ENCODE measurements at regions not wholly inside any gene's neighbourhood (a gene's known extent, or its start where the extent isn't known, plus 50 kb on each side); places are given as distances from the start of the nearest gene placed in this dataset.

GRCh38 chr4:142925161-142925560, 79.1 kb upstream of the INPP4B start:
- Histone ChIP-seq H3K27me3 (ENCODE audit: control insufficient read depth, insufficient read depth, low read length) (no peaks in the 10 kb centered on the region), H3K27ac (ENCODE audit: low read length) (no peak overlapping the region), H3K4me3 (ENCODE audit: low read depth in 2 of 2, low read length in 2 of 2) (no peak overlapping the region), H3K4me1 (ENCODE audit: control insufficient read depth, insufficient read depth, low read length) (no peaks in the 10 kb centered on the region), H3K9me3 (ENCODE audit: control insufficient read depth, insufficient read depth, low read depth, low read length) (no peaks in the 10 kb centered on the region), H3K36me3 (ENCODE audit: control insufficient read depth, insufficient read depth, low read length) (no peaks in the 10 kb centered on the region)
- in situ Hi-C loops (cut with HindIII; ENCODE audit: low pct_unique_long_range_greater_than_20kb, low sequenced_read_pairs) (no loop called here), intact Hi-C loops (cut with micrococcal nuclease; ENCODE audit: unreplicated experiment) (no loop called here)
- DNase-seq (ENCODE audit: low read depth, low spot score) = no peak
- no TSS peak for BruUV-seq (replicated peaks)
- ChIA-PET CTCF (no interaction called here), POLR2A (no interaction called here)
- no peak for ATAC-seq
- no peak for TF ChIP-seq TCF7L2 (IDR thresholded peaks at IDR 0.05; ENCODE audit: low read depth, low read length)

DNA sequence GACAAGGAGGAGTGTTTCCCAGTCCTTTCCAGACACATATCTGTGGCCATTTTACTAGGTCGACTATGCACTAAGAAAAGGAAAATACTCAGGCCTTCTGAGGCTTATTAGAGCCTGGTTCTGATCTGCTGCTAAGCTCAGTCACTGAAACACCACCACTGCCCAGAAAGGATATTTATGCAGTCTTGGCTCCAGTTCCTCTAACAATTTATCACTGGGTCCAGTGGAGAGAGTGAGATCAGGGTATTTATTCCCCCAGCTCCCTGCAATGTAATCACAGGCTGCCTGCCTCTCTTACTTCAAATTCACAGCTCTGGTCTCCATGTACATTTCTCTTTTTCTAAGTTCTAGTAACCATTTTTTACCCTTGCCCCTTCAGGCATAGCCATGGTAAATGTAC, 81.6 kb upstream of the INPP4B start:
- H3K4me3 ChIP-seq (ENCODE audit: low read depth in 2 of 2, low read length in 2 of 2) = no peak overlapping the region
- ChIA-PET POLR2A (no interaction called here), CTCF (no interaction called here)
- H3K36me3 ChIP-seq (ENCODE audit: control insufficient read depth, insufficient read depth, low read length) = no peaks in the 10 kb centered on the region
- ATAC-seq = no peak
- TF ChIP-seq TCF7L2 (IDR thresholded peaks at IDR 0.05; ENCODE audit: low read depth, low read length) = no peak
- TF ChIP-seq POLR2AphosphoS5 (IDR thresholded peaks at IDR 0.05; ENCODE audit: low read depth, low read length) = no peak
- no peak for TF ChIP-seq SIN3A (IDR thresholded peaks at IDR 0.05; ENCODE audit: borderline replicate concordance, insufficient read depth, low read depth, low read length)
- no peak for TF ChIP-seq CTCF (IDR thresholded peaks at IDR 0.05)
- no peak for TF ChIP-seq REST (IDR thresholded peaks at IDR 0.05; ENCODE audit: insufficient read depth in 1 of 2, low read depth in 2 of 2, low read length in 1 of 2)
- no peaks in the 10 kb centered on the region for H3K27me3 ChIP-seq (ENCODE audit: control insufficient read depth, insufficient read depth, low read length)
- H3K4me1 ChIP-seq (ENCODE audit: control insufficient read depth, insufficient read depth, low read length) = no peaks in the 10 kb centered on the region
- no peaks in the 10 kb centered on the region for H3K9me3 ChIP-seq (ENCODE audit: control insufficient read depth, insufficient read depth, low read depth, low read length)
- in situ Hi-C loops (cut with HindIII; ENCODE audit: low pct_unique_long_range_greater_than_20kb, low sequenced_read_pairs) = no loop called here
- no peak overlapping the region for H3K27ac ChIP-seq (ENCODE audit: low read length)
- intact Hi-C loops (cut with micrococcal nuclease; ENCODE audit: unreplicated experiment) = no loop called here
- no TSS peak for BruUV-seq (replicated peaks)
- DNase-seq (ENCODE audit: low read depth, low spot score) = no peak

DNA sequence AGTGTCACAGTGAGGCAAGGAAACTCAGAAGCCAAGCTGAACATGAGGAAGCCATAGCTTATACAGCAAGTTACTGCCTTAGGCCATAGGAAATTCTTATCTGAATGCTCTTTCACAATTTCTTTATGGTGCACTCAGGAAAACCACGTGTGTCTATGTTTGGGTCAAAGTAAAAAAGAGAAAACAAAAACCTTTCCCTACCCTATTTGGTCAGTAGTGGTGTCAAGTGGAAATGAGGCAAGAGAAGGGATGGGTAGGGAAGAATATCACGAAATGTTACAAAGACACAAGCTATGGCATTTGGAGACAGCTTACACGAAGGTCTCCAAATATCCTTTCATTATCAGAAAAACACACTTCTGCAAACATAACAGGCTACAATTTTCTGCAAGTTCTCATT, 83.4 kb upstream of the INPP4B start:
- H3K4me3 ChIP-seq (ENCODE audit: low read depth in 2 of 2, low read length in 2 of 2) = no peak overlapping the region
- intact Hi-C loops (cut with micrococcal nuclease; ENCODE audit: unreplicated experiment) = no loop called here
- ATAC-seq = no peak
- no peak for TF ChIP-seq TCF7L2 (IDR thresholded peaks at IDR 0.05; ENCODE audit: low read depth, low read length)
- TF ChIP-seq SIN3A (IDR thresholded peaks at IDR 0.05; ENCODE audit: borderline replicate concordance, insufficient read depth, low read depth, low read length) = no peak
- TF ChIP-seq REST (IDR thresholded peaks at IDR 0.05; ENCODE audit: insufficient read depth in 1 of 2, low read depth in 2 of 2, low read length in 1 of 2) = no peak
- TF ChIP-seq CTCF (IDR thresholded peaks at IDR 0.05) = no peak
- no peak for TF ChIP-seq POLR2AphosphoS5 (IDR thresholded peaks at IDR 0.05; ENCODE audit: low read depth, low read length)
- POLR2A ChIA-PET = no interaction called here
- H3K9me3 ChIP-seq (ENCODE audit: control insufficient read depth, insufficient read depth, low read depth, low read length) = no peaks in the 10 kb centered on the region
- CTCF ChIA-PET = no interaction called here
- in situ Hi-C loops (cut with HindIII; ENCODE audit: low pct_unique_long_range_greater_than_20kb, low sequenced_read_pairs) = no loop called here
- H3K27ac ChIP-seq (ENCODE audit: low read length) = no peak overlapping the region
- H3K27me3 ChIP-seq (ENCODE audit: control insufficient read depth, insufficient read depth, low read length) = no peaks in the 10 kb centered on the region
- no peaks in the 10 kb centered on the region for H3K4me1 ChIP-seq (ENCODE audit: control insufficient read depth, insufficient read depth, low read length)
- DNase-seq (ENCODE audit: low read depth, low spot score) = no peak
- BruUV-seq (replicated peaks) = no TSS peak
- no peaks in the 10 kb centered on the region for H3K36me3 ChIP-seq (ENCODE audit: control insufficient read depth, insufficient read depth, low read length)
